SU-DHL-6 (cell line): ENCODE measurements at regions not wholly inside any gene's neighbourhood (a gene's known extent, or its start where the extent isn't known, plus 50 kb on each side); places are given as distances from the start of the nearest gene placed in this dataset.
"Not testable (repeated sequence)": the region's sequence is repeated elsewhere in the genome, so short reads cannot be mapped to it uniquely, and the experiment has no call there.

Experiments used
- H2AFZ ChIP-seq: fragments of 200-600 bp; sonication (generic); 2 replicates; pipeline ENCODE4 v1.6.1; 2014; ENCODE audit warnings: low read depth, mild to moderate bottlenecking, moderate library complexity, mixed read lengths, antibody characterized with exemption, low read length; ENCODE audit not compliant: severe bottlenecking
- H3F3A ChIP-seq: fragments of 200-600 bp; shearing (Covaris generic); 2 replicates; pipeline ENCODE4 v1.6.0; 2016; ENCODE audit warnings: antibody characterized with exemption, mild to moderate bottlenecking; ENCODE audit not compliant: insufficient read depth
- H3K27ac ChIP-seq: fragments of 200-600 bp; sonication (generic); 2 replicates; pipeline ENCODE4 v1.5.1; 2016; ENCODE audit warnings: low read depth, mild to moderate bottlenecking, low read length, moderate library complexity, mixed read lengths
- H3K27me3 ChIP-seq: fragments of 200-600 bp; sonication (generic), shearing (Covaris generic); 2 replicates; pipeline ENCODE4 v1.6.0; 2014; ENCODE audit warnings: mild to moderate bottlenecking, low read length
- H3K36me3 ChIP-seq: fragments of 200-600 bp; sonication (generic); 2 replicates; pipeline ENCODE4 v1.6.1; 2014; ENCODE audit warnings: mild to moderate bottlenecking, low read length, mixed read lengths
- H3K4me2 ChIP-seq: fragments of 300-600, 200-600 bp; shearing (Covaris generic), sonication (generic); 2 replicates; pipeline ENCODE4 v1.6.0; 2014; ENCODE audit warnings: low read length, low read depth, mild to moderate bottlenecking; ENCODE audit not compliant: poor library complexity, severe bottlenecking
- H3K4me3 ChIP-seq: fragments of 200-600 bp; sonication (generic); 2 replicates; pipeline ENCODE4 v1.5.1; 2014; ENCODE audit warnings: antibody characterized with exemption, low read length, mild to moderate bottlenecking, mixed read lengths; ENCODE audit not compliant: insufficient read depth, poor library complexity, severe bottlenecking
- H3K79me2 ChIP-seq: fragments of 200-600 bp; sonication (generic); 2 replicates; pipeline ENCODE4 v1.6.1; 2014; ENCODE audit warnings: mild to moderate bottlenecking, low read length, moderate library complexity; ENCODE audit not compliant: insufficient read depth
- H3K9ac ChIP-seq: fragments of 200-600 bp; sonication (generic); 2 replicates; pipeline ENCODE4 v1.7.0; 2014; ENCODE audit warnings: mild to moderate bottlenecking, low read length
- H3K9me2 ChIP-seq: fragments of 200-600 bp; sonication (generic); replicated peaks from 2 replicates; pipeline ENCODE4 v1.6.1; 2014; ENCODE audit warnings: low read length; ENCODE audit not compliant: insufficient read depth
- H3K9me3 ChIP-seq: fragments of 200-600 bp; sonication (generic); 2 replicates; pipeline ENCODE4 v1.6.1; 2014; ENCODE audit warnings: low read length, mixed read lengths; ENCODE audit not compliant: insufficient read depth
- H4K20me1 ChIP-seq: fragments of 200-600 bp; sonication (generic); 2 replicates; pipeline ENCODE4 v1.6.1; 2014; ENCODE audit warnings: low read depth, mild to moderate bottlenecking, antibody characterized with exemption, low read length, moderate library complexity, mixed read lengths
- CTCF ChIP-seq: fragments of 200-600 bp; sonication (generic); IDR thresholded peaks from one replicate; pipeline ENCODE4 v1.5.1; 2017; ENCODE audit warnings: antibody characterized with exemption, mild to moderate bottlenecking, low read length, moderate library complexity; ENCODE audit not compliant: insufficient read depth, poor library complexity, severe bottlenecking
- EZH2phosphoT487 ChIP-seq: fragments of 200-600 bp; sonication (generic), shearing (Covaris generic); conservative IDR thresholded peaks from 2 replicates; pipeline ENCODE4 v1.6.1; 2018; ENCODE audit warnings: mild to moderate bottlenecking, antibody characterized with exemption, low read length, moderate library complexity, mixed read lengths

GRCh38 chr4:138630666-138631065 is 384.9 kb upstream of the NOCT start:
- Histone ChIP-seq H3K4me2 (no peak overlapping the region), H3K36me3 (no peaks in the 10 kb centered on the region), H3K9ac (no peak overlapping the region), H3F3A (no peaks in the 10 kb centered on the region), H3K9me3 (no peaks in the 10 kb centered on the region), H3K27me3 (no peaks in the 10 kb centered on the region), H3K9me2 (no peaks in the 10 kb centered on the region), H3K79me2 (no peaks in the 10 kb centered on the region), H3K4me3 (no peak overlapping the region), H3K27ac (no peak overlapping the region), H4K20me1 (no peaks in the 10 kb centered on the region), H2AFZ (no peak overlapping the region)
- TF ChIP-seq EZH2phosphoT487 (no peak), CTCF (no peak)

- no peak for TF ChIP-seq CTCF
- no peaks in the 10 kb centered on the region for H4K20me1 ChIP-seq
Measured at GRCh38 chr4:138629669-138630068, 385.9 kb upstream of the NOCT start.

GRCh38 chr4:138627096-138627495 is 384.9 kb upstream of the SLC7A11 start:
- Histone ChIP-seq H3K4me2 (no peak overlapping the region), H3K27ac (no peak overlapping the region), H3K27me3 (no peaks in the 10 kb centered on the region), H3K9me3 (no peaks in the 10 kb centered on the region), H3K9me2 (no peaks in the 10 kb centered on the region), H3K9ac (no peak overlapping the region), H2AFZ (no peak overlapping the region), H4K20me1 (no peaks in the 10 kb centered on the region), H3F3A (no peaks in the 10 kb centered on the region), H3K4me3 (no peak overlapping the region), H3K79me2 (no peaks in the 10 kb centered on the region), H3K36me3 (no peaks in the 10 kb centered on the region)
- TF ChIP-seq CTCF (no peak), EZH2phosphoT487 (no peak)

More at GRCh38 chr4:138629669-138630068, 385.9 kb upstream of the NOCT start:
- Histone ChIP-seq H3K27ac (no peak overlapping the region), H2AFZ (no peak overlapping the region), H3K36me3 (no peaks in the 10 kb centered on the region), H3K27me3 (no peaks in the 10 kb centered on the region), H3K4me3 (no peak overlapping the region), H3K9me3 (no peaks in the 10 kb centered on the region), H3K9me2 (no peaks in the 10 kb centered on the region), H3F3A (no peaks in the 10 kb centered on the region), H3K9ac (no peak overlapping the region), H3K79me2 (no peaks in the 10 kb centered on the region), H3K4me2 (no peak overlapping the region)

GRCh38 chr4:138622362-138622761 is 380.2 kb upstream of the SLC7A11 start:
- H3K9me2 ChIP-seq, H3K9ac ChIP-seq, H3K27ac ChIP-seq, H3K79me2 ChIP-seq, H3K36me3 ChIP-seq, H3F3A ChIP-seq, H2AFZ ChIP-seq, H3K27me3 ChIP-seq, H3K9me3 ChIP-seq, H3K4me2 ChIP-seq, H3K4me3 ChIP-seq, H4K20me1 ChIP-seq: not testable (repeated sequence)
